Breast epithelium (tissue), 4 donors: ENCODE measurements at regions not wholly inside any gene's neighbourhood (a gene's known extent, or its start where the extent isn't known, plus 50 kb on each side); places are given as distances from the start of the nearest gene placed in this dataset.
A peak's percentile ranks its signal among the peaks of the same experiment; 100 is the strongest.

ENCODE experiments used
- DNase-seq, 2 donors: peaks; one replicate each; pipeline ENCODE4 v3.0.0-alpha.2; 2019; ENCODE audit warnings: low spot score in 2 of 2
- H3K27ac ChIP-seq, 2 donors: fragments of 200-600 bp; sonication (generic) in 1 of 2; one replicate each; pipeline ENCODE4 v1.5.1; 2016 to 2019; ENCODE audit warnings: mild to moderate bottlenecking in 1 of 2
- H3K27me3 ChIP-seq, 2 donors: fragments of 200-600 bp; sonication (generic) in 1 of 2; one replicate each; pipeline versions ENCODE4 v1.5.1 to v1.6.0; 2017 to 2019; ENCODE audit warnings: control low read depth in 1 of 2, mild to moderate bottlenecking in 1 of 2
- H3K36me3 ChIP-seq: fragments of 200-600 bp; one replicate; pipeline ENCODE4 v1.5.1; 2019
- H3K4me1 ChIP-seq, 2 donors: fragments of 200-600 bp; sonication (generic); one replicate each; pipeline ENCODE4 v1.5.1; 2016 to 2019; ENCODE audit warnings: control low read depth in 1 of 2
- H3K4me3 ChIP-seq, 3 donors: fragments of 200-600 bp; sonication (generic); 1 replicate in 2 of 3; 2 replicates in 1 of 3; pipeline ENCODE4 v1.5.1; 2016 to 2019; ENCODE audit warnings: mild to moderate bottlenecking in 3 of 3, moderate library complexity in 2 of 3
- H3K9me3 ChIP-seq, 2 donors: fragments of 200-600 bp; sonication (generic) in 1 of 2; one replicate each; pipeline ENCODE4 v1.5.1; 2016 to 2019; ENCODE audit warnings: control low read depth in 1 of 2
- CTCF ChIP-seq, 3 donors: fragments of 450-650 bp; IDR thresholded peaks; one replicate each; pipeline ENCODE4 v1.5.1; 2016 to 2017; ENCODE audit warnings: antibody characterized with exemption in 3 of 3, mild to moderate bottlenecking in 3 of 3, moderate library complexity in 3 of 3
- POLR2A ChIP-seq: fragments of 450-650 bp; IDR thresholded peaks from one replicate; pipeline ENCODE4 v1.6.1; 2016; ENCODE audit warnings: antibody characterized with exemption, mild to moderate bottlenecking, moderate library complexity
- POLR2AphosphoS5 ChIP-seq, 3 donors: sonication (generic); formaldehyde crosslinking; IDR thresholded peaks; one replicate each; pipeline ENCODE4 v1.6.1; 2017; ENCODE audit warnings: antibody characterized with exemption in 3 of 3
- intact Hi-C: fragments of 100-400 bp; cut with DNase I; formaldehyde crosslinking; loops from one replicate; pipeline ENCODE4 v1.15.1; 2023; ENCODE audit warnings: low total_unique reads

GRCh38 chr14:50036637-50037036 lies 79.7 kb downstream of the VCPKMT start:
- Histone ChIP-seq H3K36me3 (no peaks in the 10 kb centered on the region), H3K4me3 (no peak overlapping the region), H3K27ac (peak overlapping the region; percentile 87 to 88), H3K27me3 (no peaks in the 10 kb centered on the region), H3K4me1 (peaks cover 10 to 31% of the 10 kb centered on the region in 2 donors), H3K9me3 (no peaks in the 10 kb centered on the region)
- no peak for DNase-seq
- TF ChIP-seq CTCF (IDR thresholded peaks at IDR 0.05) (no peak), POLR2AphosphoS5 (IDR thresholded peaks at IDR 0.05) (no peak), POLR2A (no peak)
- intact Hi-C loops = no loop called here

DNA sequence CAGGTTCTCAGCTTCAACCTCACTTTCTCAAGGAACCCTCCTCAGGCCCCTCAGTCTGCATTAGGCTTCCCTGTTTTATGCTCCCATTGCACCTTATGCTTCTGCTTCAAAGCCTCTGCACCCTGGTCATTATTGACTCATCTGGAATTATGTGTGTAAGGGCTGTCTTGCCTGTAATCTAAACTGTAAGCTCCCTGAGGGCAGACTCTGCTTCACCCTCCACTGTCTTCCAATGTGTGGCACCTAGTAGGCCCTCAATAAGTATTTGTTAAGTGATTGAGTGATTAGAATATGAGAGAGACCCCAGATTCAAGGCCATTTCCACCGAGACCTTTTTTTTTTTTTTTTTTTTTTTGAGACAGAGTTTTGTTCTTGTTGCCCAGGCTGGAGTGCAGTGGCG lies 79.1 kb downstream of the VCPKMT start:
- Histone ChIP-seq H3K36me3 (no peaks in the 10 kb centered on the region), H3K4me3 (no peak overlapping the region), H3K27ac (peak overlapping the region; percentile 87 to 88), H3K27me3 (no peaks in the 10 kb centered on the region), H3K4me1 (peaks cover 10 to 31% of the 10 kb centered on the region in 2 donors), H3K9me3 (no peaks in the 10 kb centered on the region)
- TF ChIP-seq CTCF (IDR thresholded peaks at IDR 0.05) (no peak), POLR2AphosphoS5 (IDR thresholded peaks at IDR 0.05) (no peak), POLR2A (no peak)
- no peak for DNase-seq
- intact Hi-C loops = no loop called here

DNA sequence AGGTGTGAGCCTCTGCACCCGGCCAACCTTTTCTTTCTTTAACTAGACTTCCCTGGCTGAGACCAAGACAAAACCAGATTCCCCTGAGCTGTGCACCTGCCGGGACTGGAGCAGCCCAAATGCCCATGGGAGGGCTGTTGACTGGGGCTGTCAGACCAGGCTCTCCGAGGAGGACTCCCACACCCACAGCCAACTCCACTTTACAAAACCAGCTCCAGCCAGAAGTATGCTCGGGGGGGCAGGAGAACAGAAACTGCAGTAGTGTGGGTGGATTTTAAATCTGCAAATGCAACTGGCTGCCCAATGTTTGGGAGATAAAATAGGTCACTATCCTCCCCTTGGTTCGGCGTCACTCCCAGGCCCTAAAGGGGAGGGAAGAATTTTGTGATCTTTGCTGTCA lies 78.5 kb downstream of the VCPKMT start:
- Histone ChIP-seq H3K36me3 (no peaks in the 10 kb centered on the region), H3K4me1 (peaks cover 10 to 31% of the 10 kb centered on the region in 2 donors), H3K4me3 (no peak overlapping the region), H3K9me3 (no peaks in the 10 kb centered on the region), H3K27me3 (no peaks in the 10 kb centered on the region), H3K27ac (peak overlapping the region; percentile 85 to 94)
- intact Hi-C loops = no loop called here
- peak in 1 of 2 donors; percentile 48 for DNase-seq
- TF ChIP-seq CTCF (IDR thresholded peaks at IDR 0.05) = no peak
- no peak for TF ChIP-seq POLR2A
- no peak for TF ChIP-seq POLR2AphosphoS5 (IDR thresholded peaks at IDR 0.05)

GRCh38 chr14:50038398-50039119 lies 77.8 kb downstream of the VCPKMT start:
- Histone ChIP-seq H3K27me3 (no peaks in the 10 kb centered on the region), H3K27ac (peak overlapping the region; percentile 85 to 94), H3K9me3 (no peaks in the 10 kb centered on the region), H3K36me3 (no peaks in the 10 kb centered on the region), H3K4me3 (no peak overlapping the region), H3K4me1 (peaks cover 10 to 31% of the 10 kb centered on the region in 2 donors)
- TF ChIP-seq POLR2AphosphoS5 (IDR thresholded peaks at IDR 0.05) = no peak
- TF ChIP-seq POLR2A = no peak
- no peak for TF ChIP-seq CTCF (IDR thresholded peaks at IDR 0.05)
- intact Hi-C loops = no loop called here
- no peak for DNase-seq

GRCh38 chr14:50039120-50039517 lies 77.3 kb downstream of the VCPKMT start:
- TF ChIP-seq POLR2A (no peak), CTCF (IDR thresholded peaks at IDR 0.05) (no peak), POLR2AphosphoS5 (IDR thresholded peaks at IDR 0.05) (no peak)
- H3K36me3 ChIP-seq = no peaks in the 10 kb centered on the region
- intact Hi-C loops = no loop called here
- peak overlapping the region; percentile 85 to 94 for H3K27ac ChIP-seq
- H3K9me3 ChIP-seq = no peaks in the 10 kb centered on the region
- no peak overlapping the region for H3K4me3 ChIP-seq
- H3K27me3 ChIP-seq = no peaks in the 10 kb centered on the region
- no peak for DNase-seq
- H3K4me1 ChIP-seq = peaks cover 10 to 31% of the 10 kb centered on the region in 2 donors
